Ovary (tissue), 7 donors: ENCODE measurements at regions not wholly inside any gene's neighbourhood (a gene's known extent, or its start where the extent isn't known, plus 50 kb on each side); places are given as distances from the start of the nearest gene placed in this dataset.
"Not testable (repeated sequence)": the region's sequence is repeated elsewhere in the genome, so short reads cannot be mapped to it uniquely, and the experiment has no call there.

ENCODE experiments used
- DNase-seq, 5 donors: peaks; one replicate each; pipeline ENCODE4 v3.0.0-alpha.2; 2019 to 2020
- H3K27ac ChIP-seq, 2 donors: fragments of 200-600 bp; one replicate each; pipeline versions ENCODE4 v1.5.1 to v1.8.0; 2019 to 2022
- H3K27me3 ChIP-seq: fragments of 200-600 bp; one replicate; pipeline ENCODE4 v1.8.0; 2022
- H3K36me3 ChIP-seq: fragments of 200-600 bp; sonication (generic); one replicate; pipeline ENCODE4 v1.5.1; 2019
- H3K4me1 ChIP-seq: one replicate; pipeline ENCODE4 v1.8.1; 2013; ENCODE audit warnings: mild to moderate bottlenecking, moderate library complexity; ENCODE audit not compliant: insufficient read depth
- H3K4me3 ChIP-seq: fragments of 200-600 bp; sonication (generic); one replicate; pipeline ENCODE4 v1.5.1; 2017
- H3K9me3 ChIP-seq, 2 donors: fragments of 200-600 bp in 1 of 2; sonication (generic) in 1 of 2; one replicate each; pipeline versions ENCODE4 v1.5.1 to v1.8.1; 2013 to 2019; ENCODE audit warnings: mild to moderate bottlenecking in 1 of 2, moderate library complexity in 1 of 2
- EP300 ChIP-seq: sonication (generic); formaldehyde crosslinking; IDR thresholded peaks from one replicate; pipeline ENCODE4 v1.6.1; 2017; ENCODE audit warnings: antibody characterized with exemption
- POLR2A ChIP-seq: fragments of 450-650 bp; IDR thresholded peaks from one replicate; pipeline ENCODE4 v1.6.1; 2017; ENCODE audit warnings: antibody characterized with exemption, mild to moderate bottlenecking, moderate library complexity
- WGBS, 3 donors: extraction: QIAGEN DNeasy Blood & Tissue Kit in 1 of 3; methylation state at CpG; one replicate each; pipeline versions ENCODE4 v1.1.5 to v1.1.7; 2013 to 2017; 5-methylcytosine and 5-hydroxymethylcytosine counted together
- intact Hi-C, 4 donors: fragments of 100-400 bp; cut with DNase I; formaldehyde crosslinking; loops; one replicate each; pipeline versions ENCODE4 v1.11.0 to v1.15.1; 2022 to 2023
- TF ChIP-seq, protein P1 (sequence below), 3 donors: fragments of 450-650 bp in 2 of 3; fragments of 200-600 bp in 1 of 3; IDR thresholded peaks; one replicate each; pipeline versions ENCODE4 v1.5.1 to v1.8.0; 2016 to 2022; ENCODE audit warnings: antibody characterized with exemption in 3 of 3, mild to moderate bottlenecking in 1 of 3
- donor health status: DM: no; HTN: no; CAD: no; lungs with moderate emphysema.
- donor health status: DM: no; HTN: no; CAD: no.
- donor health status: Bipolar disorder and iron deficiency.
- donor health status: DM: no; HTN: no; CAD: no.
- donor health status: DM: yes; HTN: yes; CAD: no.

DNA sequence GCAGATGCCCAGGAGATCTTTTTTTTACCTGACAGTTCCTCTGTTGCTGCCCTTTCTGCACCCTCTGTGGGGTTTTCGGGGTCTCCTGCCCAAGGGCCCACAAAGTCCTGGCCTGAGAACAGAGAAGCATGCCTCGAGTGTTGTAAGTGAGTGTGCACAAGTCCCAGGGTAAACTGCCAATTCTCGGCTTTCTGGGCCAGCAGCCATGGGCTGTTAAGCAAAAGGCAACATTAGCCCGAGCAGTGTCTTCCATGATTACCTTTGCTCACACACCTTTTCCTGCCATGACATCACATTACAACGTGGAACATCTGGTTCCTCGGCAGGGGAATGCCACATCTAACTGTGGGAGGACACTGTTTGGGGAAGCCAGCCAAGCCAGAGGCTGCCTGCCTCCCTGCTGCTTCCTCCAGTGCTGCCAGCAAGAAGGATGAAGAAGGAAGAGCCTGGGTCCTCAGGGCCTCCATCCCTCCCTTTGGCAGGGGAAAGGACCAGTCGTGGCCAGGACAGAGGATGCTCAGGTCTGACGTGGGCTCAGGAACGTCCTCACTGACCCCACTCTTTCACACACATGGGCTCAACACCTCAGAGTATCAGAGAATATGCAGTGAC lies 485.9 kb downstream of the OMA1 start:
- 15 to 31% (median 24%) methylated on average over 9 of the region's 9 CpGs for WGBS, 3 donors
- TF ChIP-seq, protein P1, sequence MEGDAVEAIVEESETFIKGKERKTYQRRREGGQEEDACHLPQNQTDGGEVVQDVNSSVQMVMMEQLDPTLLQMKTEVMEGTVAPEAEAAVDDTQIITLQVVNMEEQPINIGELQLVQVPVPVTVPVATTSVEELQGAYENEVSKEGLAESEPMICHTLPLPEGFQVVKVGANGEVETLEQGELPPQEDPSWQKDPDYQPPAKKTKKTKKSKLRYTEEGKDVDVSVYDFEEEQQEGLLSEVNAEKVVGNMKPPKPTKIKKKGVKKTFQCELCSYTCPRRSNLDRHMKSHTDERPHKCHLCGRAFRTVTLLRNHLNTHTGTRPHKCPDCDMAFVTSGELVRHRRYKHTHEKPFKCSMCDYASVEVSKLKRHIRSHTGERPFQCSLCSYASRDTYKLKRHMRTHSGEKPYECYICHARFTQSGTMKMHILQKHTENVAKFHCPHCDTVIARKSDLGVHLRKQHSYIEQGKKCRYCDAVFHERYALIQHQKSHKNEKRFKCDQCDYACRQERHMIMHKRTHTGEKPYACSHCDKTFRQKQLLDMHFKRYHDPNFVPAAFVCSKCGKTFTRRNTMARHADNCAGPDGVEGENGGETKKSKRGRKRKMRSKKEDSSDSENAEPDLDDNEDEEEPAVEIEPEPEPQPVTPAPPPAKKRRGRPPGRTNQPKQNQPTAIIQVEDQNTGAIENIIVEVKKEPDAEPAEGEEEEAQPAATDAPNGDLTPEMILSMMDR (IDR thresholded peaks at IDR 0.05): no peak
- TF ChIP-seq POLR2A: no peak
- TF ChIP-seq EP300: no peak
- no peaks in the 10 kb centered on the region for H3K36me3 ChIP-seq
- H3K27ac ChIP-seq: no peak overlapping the region
- no peaks in the 10 kb centered on the region for H3K4me1 ChIP-seq
- no peak overlapping the region for H3K4me3 ChIP-seq
- no peaks in the 10 kb centered on the region for H3K9me3 ChIP-seq
- intact Hi-C loops: no loop called here
- no peaks in the 10 kb centered on the region for H3K27me3 ChIP-seq
- DNase-seq: no peak

DNA sequence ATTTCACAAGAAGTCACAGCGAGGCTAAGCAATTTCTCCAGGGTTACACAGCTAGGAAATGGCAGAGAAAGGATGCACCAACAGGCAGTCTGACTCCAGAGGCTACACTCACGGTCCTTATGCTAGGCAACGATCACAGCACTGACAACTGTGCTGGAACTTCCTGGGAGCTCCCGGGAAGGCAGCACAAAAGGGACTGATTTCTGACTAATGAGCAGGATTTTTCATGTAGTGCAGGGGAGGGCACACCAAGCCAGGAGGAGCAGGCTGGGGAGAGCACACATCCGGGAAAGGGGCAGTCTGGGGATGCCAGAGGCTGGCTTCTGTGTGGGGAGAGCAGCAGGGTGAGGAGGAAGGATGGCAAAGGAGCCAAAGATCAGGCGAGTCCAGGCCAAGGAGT lies 486.7 kb downstream of the OMA1 start:
- Histone ChIP-seq H3K4me3 (no peak overlapping the region), H3K9me3 (no peaks in the 10 kb centered on the region), H3K4me1 (no peaks in the 10 kb centered on the region), H3K27me3 (no peaks in the 10 kb centered on the region), H3K36me3 (no peaks in the 10 kb centered on the region), H3K27ac (no peak overlapping the region)
- 58 to 64% (median 59%) methylated on average over 5 to 6 of the region's 6 CpGs for WGBS, 3 donors
- no peak for DNase-seq
- intact Hi-C loops: loop anchor here in 1 of 4 donors (10.0 kb wide), 1 partner anchor 1225 kb away; no protein-coding TSS in a partner anchor
- TF ChIP-seq EP300: no peak
- TF ChIP-seq, protein P1 (IDR thresholded peaks at IDR 0.05): no peak
- no peak for TF ChIP-seq POLR2A

DNA sequence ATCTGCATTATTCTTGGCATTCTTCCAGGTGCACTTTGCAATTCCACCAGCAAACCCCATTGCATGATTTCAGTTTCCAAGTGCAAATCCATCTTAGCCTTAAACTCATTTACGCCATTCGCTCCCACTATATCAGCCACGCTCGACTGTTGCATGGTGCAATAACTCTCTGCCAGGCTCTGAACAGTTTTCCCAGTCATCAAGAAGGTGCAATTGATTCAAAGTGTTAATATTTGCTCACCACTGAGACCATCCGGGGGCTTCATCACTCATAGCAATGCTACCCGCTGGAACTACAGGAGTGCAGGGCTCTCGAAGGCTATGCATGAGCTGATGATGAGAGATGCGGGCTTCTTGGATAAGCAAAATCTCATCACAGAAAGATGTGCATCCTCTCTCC lies 488.2 kb downstream of the OMA1 start:
- WGBS, 3 donors: 64 to 92% (median 73%) methylated on average over 8 of the region's 8 CpGs
- no peak for DNase-seq
- intact Hi-C loops: loop anchor here in 1 of 4 donors (10.0 kb wide), 1 partner anchor 1224 kb away; no protein-coding TSS in a partner anchor
- Histone ChIP-seq H3K9me3 (no peaks in the 10 kb centered on the region), H3K27ac (no peak overlapping the region), H3K4me1 (no peaks in the 10 kb centered on the region), H3K27me3 (no peaks in the 10 kb centered on the region), H3K36me3 (no peaks in the 10 kb centered on the region), H3K4me3 (no peak overlapping the region)
- TF ChIP-seq POLR2A (no peak), EP300 (no peak)
- TF ChIP-seq, protein P1 (IDR thresholded peaks at IDR 0.05): no peak

DNA sequence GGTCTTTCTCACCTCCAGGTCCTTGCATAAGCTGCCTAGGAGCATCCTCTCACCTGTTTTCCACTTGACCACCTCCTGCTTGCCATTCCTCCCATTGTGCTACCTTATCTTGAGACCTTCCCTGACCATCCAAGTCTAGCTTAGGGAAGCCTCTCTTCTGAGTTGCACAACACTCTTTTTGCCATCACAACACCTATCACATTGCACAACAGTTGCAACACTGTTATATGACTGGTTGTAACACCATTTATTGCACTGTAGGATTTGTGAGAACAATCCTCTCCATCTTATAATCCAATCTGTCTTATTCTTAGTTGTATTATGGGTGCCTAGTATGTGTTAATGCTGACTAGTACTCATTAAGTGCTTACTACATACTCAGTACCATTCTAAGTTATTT lies 488.7 kb downstream of the OMA1 start:
- H3K4me1 ChIP-seq: no peaks in the 10 kb centered on the region
- intact Hi-C loops: loop anchor here in 1 of 4 donors (10.0 kb wide), 1 partner anchor 1223 kb away; no protein-coding TSS in a partner anchor
- TF ChIP-seq POLR2A: no peak
- TF ChIP-seq, protein P1 (IDR thresholded peaks at IDR 0.05): no peak
- no peak for TF ChIP-seq EP300
- DNase-seq: no peak
- no peaks in the 10 kb centered on the region for H3K27me3 ChIP-seq
- H3K27ac ChIP-seq: no peak overlapping the region
- H3K9me3 ChIP-seq: no peaks in the 10 kb centered on the region
- no peak overlapping the region for H3K4me3 ChIP-seq
- H3K36me3 ChIP-seq: no peaks in the 10 kb centered on the region

DNA sequence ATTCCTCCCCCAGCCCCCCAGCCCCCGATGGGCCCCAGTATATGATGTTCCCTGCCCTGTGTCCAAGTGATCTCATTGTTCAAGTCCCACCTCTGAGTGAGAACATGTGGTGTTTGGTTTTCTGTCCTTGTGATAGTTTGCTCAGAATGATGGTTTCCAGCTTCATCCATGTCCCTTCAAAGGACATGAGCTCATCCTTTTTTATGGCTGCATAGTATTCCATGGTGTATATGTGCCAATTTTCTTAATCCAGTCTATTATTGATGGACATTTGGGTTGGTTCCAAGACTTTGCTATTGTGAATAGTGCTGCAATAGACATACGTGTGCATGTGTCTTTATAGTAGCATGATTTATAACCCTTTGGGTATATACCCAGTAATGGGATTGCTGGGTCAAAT lies 495.3 kb downstream of the OMA1 start:
- H3K27ac ChIP-seq, DNase-seq, H3K4me1 ChIP-seq, H3K9me3 ChIP-seq, H3K36me3 ChIP-seq, H3K4me3 ChIP-seq, H3K27me3 ChIP-seq: not testable (repeated sequence)
- intact Hi-C loops: loop anchor here in 1 of 4 donors (10.0 kb wide), 1 partner anchor 1216 kb away; no protein-coding TSS in a partner anchor
- 86 to 88% (median 87%) methylated on average over 2 of the region's 2 CpGs for WGBS, 3 donors
